ENCODE measurements at regions not wholly inside any gene's neighbourhood (a gene's known extent, or its start where the extent isn't known, plus 50 kb on each side); places are given as distances from the start of the nearest gene placed in this dataset.

DNA sequence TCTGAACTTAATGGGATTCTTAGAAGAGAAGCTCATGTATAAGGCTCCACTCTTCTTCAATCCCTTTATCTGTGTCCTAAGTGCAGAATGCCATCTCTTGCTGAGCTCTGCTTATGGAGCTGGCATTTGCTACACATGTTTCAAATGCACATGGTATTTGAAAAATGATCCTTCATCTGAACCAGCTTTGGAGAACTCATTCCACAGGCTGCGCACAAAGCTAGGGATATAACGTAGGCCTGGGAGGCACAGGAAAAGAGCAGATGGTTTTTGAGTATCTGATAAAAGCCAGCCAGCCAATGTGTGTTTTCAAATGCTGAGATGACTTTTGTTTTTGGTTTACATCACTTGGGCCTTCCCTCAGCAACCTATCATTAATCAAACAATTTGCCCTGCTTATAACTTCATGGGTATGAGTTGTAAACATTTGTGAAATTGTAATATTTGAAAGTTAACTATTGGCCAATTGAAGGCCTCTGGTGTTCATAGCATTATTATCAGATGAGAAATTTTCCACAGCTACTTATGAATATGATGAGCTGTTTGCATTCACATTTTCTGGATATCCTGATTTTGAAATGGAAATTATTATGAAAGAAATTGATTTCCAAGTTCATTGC, 729.0 kb downstream of the FGF9 start:
- H3K27me3 ChIP-seq: no peaks in the 10 kb centered on the region
- H3K9me3 ChIP-seq: no peaks in the 10 kb centered on the region
- no peak for TF ChIP-seq EP300 (IDR thresholded peaks at IDR 0.05)
- TF ChIP-seq, protein P1, sequence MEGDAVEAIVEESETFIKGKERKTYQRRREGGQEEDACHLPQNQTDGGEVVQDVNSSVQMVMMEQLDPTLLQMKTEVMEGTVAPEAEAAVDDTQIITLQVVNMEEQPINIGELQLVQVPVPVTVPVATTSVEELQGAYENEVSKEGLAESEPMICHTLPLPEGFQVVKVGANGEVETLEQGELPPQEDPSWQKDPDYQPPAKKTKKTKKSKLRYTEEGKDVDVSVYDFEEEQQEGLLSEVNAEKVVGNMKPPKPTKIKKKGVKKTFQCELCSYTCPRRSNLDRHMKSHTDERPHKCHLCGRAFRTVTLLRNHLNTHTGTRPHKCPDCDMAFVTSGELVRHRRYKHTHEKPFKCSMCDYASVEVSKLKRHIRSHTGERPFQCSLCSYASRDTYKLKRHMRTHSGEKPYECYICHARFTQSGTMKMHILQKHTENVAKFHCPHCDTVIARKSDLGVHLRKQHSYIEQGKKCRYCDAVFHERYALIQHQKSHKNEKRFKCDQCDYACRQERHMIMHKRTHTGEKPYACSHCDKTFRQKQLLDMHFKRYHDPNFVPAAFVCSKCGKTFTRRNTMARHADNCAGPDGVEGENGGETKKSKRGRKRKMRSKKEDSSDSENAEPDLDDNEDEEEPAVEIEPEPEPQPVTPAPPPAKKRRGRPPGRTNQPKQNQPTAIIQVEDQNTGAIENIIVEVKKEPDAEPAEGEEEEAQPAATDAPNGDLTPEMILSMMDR (IDR thresholded peaks at IDR 0.05): no peak
- TF ChIP-seq POLR2A (IDR thresholded peaks at IDR 0.05): no peak
- no peak for TF ChIP-seq POLR2AphosphoS5 (IDR thresholded peaks at IDR 0.05)
- H3K4me3 ChIP-seq: no peak overlapping the region
- WGBS, 2 donors: 83 to 92% methylated on average over 2 of the region's 2 CpGs
- H3K27ac ChIP-seq: no peak overlapping the region
- DNase-seq: no peak
- intact Hi-C loops (cut with DNase I): no loop called here
- no peaks in the 10 kb centered on the region for H3K36me3 ChIP-seq
- no peaks in the 10 kb centered on the region for H3K4me1 ChIP-seq

DNA sequence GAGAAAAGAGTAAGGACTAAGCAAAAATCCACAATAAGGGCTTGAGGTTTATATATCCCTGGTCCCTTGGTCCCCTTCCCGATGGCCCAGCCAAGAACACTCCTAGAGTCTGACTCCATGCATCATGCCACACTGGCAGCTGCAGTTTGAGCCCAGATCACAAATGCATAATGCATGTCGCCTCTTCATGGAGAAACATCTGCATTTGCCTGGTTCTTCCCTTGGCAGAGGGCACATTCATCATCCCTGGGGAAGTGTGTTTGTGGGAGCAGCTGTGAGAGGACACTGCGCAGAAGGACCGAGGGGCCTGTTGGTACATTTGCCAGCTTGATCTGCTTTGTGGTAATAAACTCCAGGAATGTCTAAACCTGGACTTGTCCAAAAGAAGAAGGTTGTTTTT, 731.8 kb downstream of the FGF9 start:
- Histone ChIP-seq H3K27ac (no peak overlapping the region), H3K4me1 (no peaks in the 10 kb centered on the region), H3K36me3 (no peaks in the 10 kb centered on the region), H3K27me3 (no peaks in the 10 kb centered on the region), H3K9me3 (no peaks in the 10 kb centered on the region), H3K4me3 (no peak overlapping the region)
- intact Hi-C loops (cut with DNase I): no loop called here
- TF ChIP-seq POLR2A (IDR thresholded peaks at IDR 0.05) (no peak), POLR2AphosphoS5 (IDR thresholded peaks at IDR 0.05) (no peak), EP300 (IDR thresholded peaks at IDR 0.05) (no peak)
- TF ChIP-seq, protein P1 (IDR thresholded peaks at IDR 0.05): no peak
- no peak for DNase-seq
- 91 to 95% methylated on average over 4 of the region's 4 CpGs for WGBS, 2 donors

DNA sequence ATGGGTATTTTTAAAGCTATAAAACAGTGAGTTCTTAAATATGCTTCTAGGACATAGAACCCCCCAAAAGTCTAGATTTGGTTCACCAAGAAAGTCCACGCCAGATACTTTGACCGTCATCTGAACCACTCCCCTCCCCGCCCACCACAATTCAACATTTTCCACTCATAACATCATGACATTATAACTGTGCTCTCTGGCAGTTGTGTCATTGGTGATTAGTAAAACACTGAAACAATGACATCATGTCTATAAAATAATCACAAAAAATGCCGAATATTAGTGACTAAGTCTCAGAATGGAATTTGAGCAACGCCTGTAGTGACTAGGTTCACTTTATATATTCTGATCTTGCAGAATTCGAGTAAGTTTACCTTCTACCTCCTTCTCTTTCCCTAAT, 732.3 kb downstream of the FGF9 start:
- Histone ChIP-seq H3K9me3 (no peaks in the 10 kb centered on the region), H3K4me1 (no peaks in the 10 kb centered on the region), H3K27me3 (no peaks in the 10 kb centered on the region), H3K36me3 (no peaks in the 10 kb centered on the region), H3K4me3 (no peak overlapping the region), H3K27ac (no peak overlapping the region)
- intact Hi-C loops (cut with DNase I): no loop called here
- no peak for DNase-seq
- WGBS, 2 donors: 84 to 87% methylated on average over 6 of the region's 6 CpGs
- TF ChIP-seq EP300 (IDR thresholded peaks at IDR 0.05) (no peak), POLR2A (IDR thresholded peaks at IDR 0.05) (no peak), POLR2AphosphoS5 (IDR thresholded peaks at IDR 0.05) (no peak)
- TF ChIP-seq, protein P1 (IDR thresholded peaks at IDR 0.05): no peak

DNA sequence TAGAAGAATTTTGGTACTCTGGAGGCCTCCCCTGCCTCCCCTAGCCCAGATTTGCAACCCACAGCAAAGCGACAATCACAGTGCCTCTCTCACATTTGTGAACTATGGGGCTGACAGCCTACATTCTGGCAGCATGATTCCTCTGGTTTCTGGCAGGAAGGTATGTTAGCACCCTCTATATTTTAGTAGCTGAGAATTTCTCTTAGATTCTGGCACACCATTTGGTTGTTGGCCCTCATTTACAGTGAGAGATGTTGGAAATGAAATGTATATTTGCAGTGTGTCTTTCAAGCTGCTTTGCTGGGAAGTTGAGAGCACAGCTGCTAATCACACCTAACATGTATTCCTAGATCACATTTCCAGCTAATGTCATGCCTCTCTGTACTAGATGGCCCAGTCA, 735.0 kb downstream of the FGF9 start:
- intact Hi-C loops (cut with DNase I): no loop called here
- Histone ChIP-seq H3K4me3 (no peak overlapping the region), H3K4me1 (no peaks in the 10 kb centered on the region), H3K9me3 (no peaks in the 10 kb centered on the region), H3K27me3 (no peaks in the 10 kb centered on the region), H3K36me3 (no peaks in the 10 kb centered on the region), H3K27ac (no peak overlapping the region)
- no peak for TF ChIP-seq EP300 (IDR thresholded peaks at IDR 0.05)
- TF ChIP-seq, protein P1 (IDR thresholded peaks at IDR 0.05): no peak
- no peak for TF ChIP-seq POLR2AphosphoS5 (IDR thresholded peaks at IDR 0.05)
- TF ChIP-seq POLR2A (IDR thresholded peaks at IDR 0.05): no peak
- 87 to 96% methylated on average over 1 of the region's 1 CpG for WGBS, 2 donors
- DNase-seq: no peak

DNA sequence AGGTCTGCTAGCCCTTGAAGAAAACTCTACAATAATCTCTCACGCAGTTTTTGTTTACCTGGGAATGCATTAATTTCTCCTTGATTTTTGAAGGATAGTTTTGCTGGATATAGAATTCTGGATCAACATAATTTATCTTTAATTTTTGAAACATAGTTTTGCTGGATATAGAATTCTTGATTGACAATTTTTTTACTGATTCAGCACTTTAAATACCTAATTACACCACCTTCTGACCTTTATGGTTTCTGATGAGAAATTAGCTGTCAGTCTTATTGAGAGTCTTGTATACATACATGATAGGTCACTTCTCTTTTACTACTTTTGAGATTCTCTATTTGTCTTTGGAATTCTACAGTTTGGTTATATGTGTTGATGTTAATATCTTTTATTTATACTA, 741.6 kb downstream of the FGF9 start:
- no peak for TF ChIP-seq POLR2A (IDR thresholded peaks at IDR 0.05)
- TF ChIP-seq EP300 (IDR thresholded peaks at IDR 0.05): no peak
- TF ChIP-seq, protein P1 (IDR thresholded peaks at IDR 0.05): no peak
- no peak for TF ChIP-seq POLR2AphosphoS5 (IDR thresholded peaks at IDR 0.05)
- no peaks in the 10 kb centered on the region for H3K36me3 ChIP-seq
- H3K4me3 ChIP-seq: no peak overlapping the region
- intact Hi-C loops (cut with DNase I): no loop called here
- DNase-seq: no peak
- no peak overlapping the region for H3K27ac ChIP-seq
- peaks cover 0 to 16% (median 4%) of the 10 kb centered on the region in 4 donors for H3K9me3 ChIP-seq
- H3K27me3 ChIP-seq: no peaks in the 10 kb centered on the region
- no peaks in the 10 kb centered on the region for H3K4me1 ChIP-seq
- WGBS, 2 donors: 97% methylated on average over 1 of the region's 1 CpG
